LNCaP clone FGC (cell line): ENCODE measurements at regions not wholly inside any gene's neighbourhood (a gene's known extent, or its start where the extent isn't known, plus 50 kb on each side); places are given as distances from the start of the nearest gene placed in this dataset.

ENCODE experiments used
- DNase-seq: peaks from one replicate; pipeline ENCODE4 v3.0.0-alpha.2; 2011; ENCODE audit warnings: low read depth
- H3K4me3 ChIP-seq: 2 replicates; pipeline ENCODE4 v1.5.1; 2011; ENCODE audit warnings: mild to moderate bottlenecking, low read depth, low read length, control low read depth
- TF ChIP-seq, protein P1 (sequence below): IDR thresholded peaks from 2 replicates; pipeline ENCODE4 v1.5.1; 2012; ENCODE audit warnings: mild to moderate bottlenecking; ENCODE audit not compliant: control insufficient read depth, insufficient read depth; ENCODE audit errors: extremely low read depth

- no peak overlapping the region for H3K4me3 ChIP-seq
- TF ChIP-seq, protein P1, sequence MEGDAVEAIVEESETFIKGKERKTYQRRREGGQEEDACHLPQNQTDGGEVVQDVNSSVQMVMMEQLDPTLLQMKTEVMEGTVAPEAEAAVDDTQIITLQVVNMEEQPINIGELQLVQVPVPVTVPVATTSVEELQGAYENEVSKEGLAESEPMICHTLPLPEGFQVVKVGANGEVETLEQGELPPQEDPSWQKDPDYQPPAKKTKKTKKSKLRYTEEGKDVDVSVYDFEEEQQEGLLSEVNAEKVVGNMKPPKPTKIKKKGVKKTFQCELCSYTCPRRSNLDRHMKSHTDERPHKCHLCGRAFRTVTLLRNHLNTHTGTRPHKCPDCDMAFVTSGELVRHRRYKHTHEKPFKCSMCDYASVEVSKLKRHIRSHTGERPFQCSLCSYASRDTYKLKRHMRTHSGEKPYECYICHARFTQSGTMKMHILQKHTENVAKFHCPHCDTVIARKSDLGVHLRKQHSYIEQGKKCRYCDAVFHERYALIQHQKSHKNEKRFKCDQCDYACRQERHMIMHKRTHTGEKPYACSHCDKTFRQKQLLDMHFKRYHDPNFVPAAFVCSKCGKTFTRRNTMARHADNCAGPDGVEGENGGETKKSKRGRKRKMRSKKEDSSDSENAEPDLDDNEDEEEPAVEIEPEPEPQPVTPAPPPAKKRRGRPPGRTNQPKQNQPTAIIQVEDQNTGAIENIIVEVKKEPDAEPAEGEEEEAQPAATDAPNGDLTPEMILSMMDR: no peak
- no peak for DNase-seq
These were observed 2169.2 kb downstream of the MRPL39 start for GRCh38 chr21:23438081-23438480.

GRCh38 chr21:23402929-23403520 lies 2204.3 kb downstream of the MRPL39 start:
- no peak for DNase-seq
- H3K4me3 ChIP-seq: no peak overlapping the region
- TF ChIP-seq, protein P1: no peak

GRCh38 chr21:23401278-23401677 lies 2206.0 kb downstream of the MRPL39 start:
- TF ChIP-seq, protein P1: peak; percentile 29; the same call in 1 of the 2 replicates
- DNase-seq: no peak
- H3K4me3 ChIP-seq: no peak overlapping the region

DNA sequence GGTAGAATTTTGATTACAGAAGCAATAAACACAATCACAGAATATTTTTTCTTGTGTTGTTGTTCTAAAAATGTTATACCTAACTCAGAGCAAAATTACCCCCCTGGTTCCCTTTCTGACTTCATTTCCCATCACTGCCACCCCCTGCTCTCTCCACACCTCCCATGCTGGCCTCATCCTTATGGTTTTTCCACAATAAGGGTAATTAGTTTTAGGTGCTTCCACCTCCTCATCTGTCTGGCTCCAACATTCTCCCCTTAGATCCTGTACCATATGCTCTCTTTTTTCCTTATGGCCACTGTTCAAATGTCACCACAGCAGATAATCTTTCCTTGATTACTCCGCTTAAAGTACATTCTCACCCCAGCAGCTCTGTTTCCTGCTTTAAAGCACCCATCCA lies 2208.6 kb downstream of the MRPL39 start:
- H3K4me3 ChIP-seq: no peak overlapping the region
- no peak for DNase-seq
- TF ChIP-seq, protein P1: no peak

DNA sequence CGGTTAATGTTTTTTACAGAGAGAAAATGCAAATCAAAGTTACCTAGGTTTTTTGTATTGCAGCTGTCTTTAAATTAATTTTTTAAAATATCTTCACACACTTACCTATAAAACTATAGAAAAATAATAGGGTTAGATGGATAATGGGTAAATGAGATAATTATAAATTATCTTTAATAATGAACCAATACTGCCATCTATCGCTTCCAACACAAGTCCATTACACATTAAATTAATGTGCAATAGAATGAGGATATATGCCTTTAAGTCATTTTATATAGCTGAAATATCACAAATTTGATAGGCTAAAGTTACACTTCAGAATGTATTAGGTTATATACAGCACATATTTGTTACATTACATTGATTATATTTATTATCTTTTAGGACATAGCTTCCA lies 2212.8 kb downstream of the MRPL39 start:
- DNase-seq: no peak
- no peak overlapping the region for H3K4me3 ChIP-seq
- TF ChIP-seq, protein P1: peak; percentile 45

DNA sequence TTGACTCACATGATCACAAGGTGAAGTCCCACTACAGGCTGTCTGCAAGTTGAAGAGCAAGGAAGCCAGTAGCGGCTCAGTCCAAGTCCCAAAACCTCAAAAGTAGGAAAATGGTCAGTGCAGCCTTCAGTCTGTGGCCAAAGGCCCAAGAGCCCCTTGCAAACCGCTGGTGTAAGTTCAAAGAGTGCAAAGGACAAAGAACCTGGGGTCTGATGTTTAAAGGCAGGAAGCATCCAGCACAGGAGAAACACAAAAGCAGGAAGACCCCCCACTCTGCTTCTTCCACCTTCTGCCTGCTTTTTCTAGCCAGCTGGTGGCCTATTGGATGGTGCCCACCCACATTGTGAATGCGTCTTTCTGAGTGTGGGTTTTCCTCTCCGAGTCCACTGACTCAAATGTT lies 2222.6 kb downstream of the MRPL39 start:
- H3K4me3 ChIP-seq: no peak overlapping the region
- DNase-seq: no peak
- TF ChIP-seq, protein P1: no peak

GRCh38 chr21:23374155-23374554 lies 2233.1 kb downstream of the MRPL39 start:
- TF ChIP-seq, protein P1: no peak
- H3K4me3 ChIP-seq: no peak overlapping the region
- DNase-seq: no peak
